ENCODE measurements at regions not wholly inside any gene's neighbourhood (a gene's known extent, or its start where the extent isn't known, plus 50 kb on each side); places are given as distances from the start of the nearest gene placed in this dataset.

- no peak for TF ChIP-seq YY1 (IDR thresholded peaks at IDR 0.05; ENCODE audit: insufficient read depth, insufficient read length)
- no peak for TF ChIP-seq ZNF274 (IDR thresholded peaks at IDR 0.05; ENCODE audit: low read depth, low read length)
These were observed 662.9 kb downstream of the PLPP3 start for GRCh38 chr1:55916481-55916880.

Data from NT2/D1 (cell line).